Astrocyte of the hippocampus (primary cell): ENCODE measurements at regions not wholly inside any gene's neighbourhood (a gene's known extent, or its start where the extent isn't known, plus 50 kb on each side); places are given as distances from the start of the nearest gene placed in this dataset.
A peak's percentile ranks its signal among the peaks of the same experiment; 100 is the strongest.

Source experiments
- DNase-seq: peaks from one replicate; pipeline ENCODE4 v3.0.0; 2011; ENCODE audit warnings: low read depth, low spot score

- DNase-seq = no peak
Measured at GRCh38 chr12:60137513-60137912, 541.7 kb downstream of the SLC16A7 start.

GRCh38 chr12:60138526-60138925 lies 542.7 kb downstream of the SLC16A7 start:
- DNase-seq = no peak

GRCh38 chr12:60144395-60144794 lies 548.6 kb downstream of the SLC16A7 start:
- DNase-seq = no peak

GRCh38 chr12:60148109-60148508 lies 552.3 kb downstream of the SLC16A7 start:
- DNase-seq = peak; percentile 79

- DNase-seq = peak; percentile 69
Measured at GRCh38 chr12:60148831-60149230, 553.0 kb downstream of the SLC16A7 start.

GRCh38 chr12:60152756-60153155 lies 556.9 kb downstream of the SLC16A7 start:
- no peak for DNase-seq

- no peak for DNase-seq
Measured at GRCh38 chr12:60159761-60160160, 563.9 kb downstream of the SLC16A7 start.

- no peak for DNase-seq
Measured at GRCh38 chr12:60162988-60163720, 567.3 kb downstream of the SLC16A7 start.

GRCh38 chr12:60165781-60166180 lies 570.0 kb downstream of the SLC16A7 start:
- no peak for DNase-seq

GRCh38 chr12:60168441-60168840 lies 572.6 kb downstream of the SLC16A7 start:
- DNase-seq = no peak

GRCh38 chr12:60169904-60170303 lies 574.1 kb downstream of the SLC16A7 start:
- DNase-seq = no peak

GRCh38 chr12:60172266-60173211 lies 576.7 kb downstream of the SLC16A7 start:
- DNase-seq = peak; percentile 9

- no peak for DNase-seq
Measured at GRCh38 chr12:60173224-60174170, 577.7 kb downstream of the SLC16A7 start.

- DNase-seq = peak; percentile 22
Measured at GRCh38 chr12:60174476-60174875, 578.6 kb downstream of the SLC16A7 start.

GRCh38 chr12:60174941-60175340 lies 579.1 kb downstream of the SLC16A7 start:
- peak; percentile 15 for DNase-seq

GRCh38 chr12:60176891-60177290 lies 581.1 kb downstream of the SLC16A7 start:
- DNase-seq = no peak

GRCh38 chr12:60180298-60180697 lies 584.5 kb downstream of the SLC16A7 start:
- DNase-seq = no peak

- no peak for DNase-seq
Measured at GRCh38 chr12:60182354-60182753, 586.5 kb downstream of the SLC16A7 start.

- DNase-seq = no peak
Measured at GRCh38 chr12:60184096-60184495, 588.3 kb downstream of the SLC16A7 start.

GRCh38 chr12:60185060-60185459 lies 589.2 kb downstream of the SLC16A7 start:
- DNase-seq = no peak

GRCh38 chr12:60191271-60191670 lies 595.4 kb downstream of the SLC16A7 start:
- DNase-seq = no peak
